A549 (cell line): ENCODE measurements at regions not wholly inside any gene's neighbourhood (a gene's known extent, or its start where the extent isn't known, plus 50 kb on each side); places are given as distances from the start of the nearest gene placed in this dataset.

ENCODE experiments used
- ATAC-seq, 2 experiments: fragments of 200-7000 bp in 1 of 2; fragments of >200 bp in 1 of 2; cut with Nextera tagmentation in 1 of 2; cut with Tn5 transposase in 1 of 2; 3 replicates each; pipeline versions ENCODE4 v1.8.0 to v1.9.1; 2018 to 2020; ENCODE audit warnings: mild to moderate bottlenecking in 1 of 2, moderate library complexity in 1 of 2
- CTCF ChIA-PET: fragments of 300-600 bp; sonication (Branson Sonifier 250); formaldehyde crosslinking; extraction: SDS; loops from one replicate; lab custom pipeline; 2021; ENCODE audit warnings: antibody characterized with exemption, inconsistent platforms; lab: Yijun Ruan, JAX
- POLR2A ChIA-PET: fragments of 350-600 bp; formaldehyde crosslinking; extraction: SDS; loops from one replicate; lab custom pipeline; 2021; ENCODE audit warnings: antibody characterized with exemption, inconsistent platforms; lab: Yijun Ruan, JAX
- DNase-seq, 2 experiments: peaks; one replicate each; pipeline versions ENCODE4 v3.0.0 to v3.0.0-alpha.2; 2011 to 2016; ENCODE audit warnings: low read depth in 1 of 2, low spot score in 1 of 2
- FAIRE-seq: peaks from 2 replicates; lab custom pipeline; 2011; peaks lifted over from hg19 to GRCh38; lab: Jason Lieb, UNC
- H3K27ac ChIP-seq, 2 experiments: fragments of >200 bp; sonication (Bioruptor Twin); formaldehyde crosslinking; 3 replicates each; pipeline ENCODE4 v1.5.1; 2016 to 2017
- H3K4me1 ChIP-seq: fragments of >200 bp; sonication (Bioruptor Twin); formaldehyde crosslinking; 3 replicates; pipeline ENCODE4 v1.6.1; 2016
- H3K4me2 ChIP-seq: fragments of >200 bp; sonication (Bioruptor Twin); formaldehyde crosslinking; 3 replicates; pipeline ENCODE4 v1.6.1; 2016
- H3K4me3 ChIP-seq: fragments of >200 bp; sonication (Bioruptor Twin); formaldehyde crosslinking; 3 replicates; pipeline ENCODE4 v1.5.1; 2016
- H3K9me3 ChIP-seq: fragments of >200 bp; sonication (Bioruptor Twin); formaldehyde crosslinking; 3 replicates; pipeline ENCODE4 v1.6.1; 2016
- BHLHE40 ChIP-seq: IDR thresholded peaks from 2 replicates; pipeline ENCODE4 v1.6.1; 2012; ENCODE audit warnings: low read depth, low read length, inconsistent platforms
- CEBPB ChIP-seq, 2 experiments: fragments of >200 bp in 1 of 2; sonication (Bioruptor Twin) in 1 of 2; formaldehyde crosslinking in 1 of 2; IDR thresholded peaks; 2 replicates each; pipeline ENCODE4 v1.6.1; 2012 to 2016
- CHD4 ChIP-seq: fragments of 200-600 bp; sonication (generic); IDR thresholded peaks from 2 replicates; pipeline ENCODE4 v1.6.1; 2016; ENCODE audit warnings: antibody characterized with exemption, mild to moderate bottlenecking, borderline replicate concordance
- CTCF ChIP-seq: fragments of >200 bp; sonication (Bioruptor Twin); formaldehyde crosslinking; IDR thresholded peaks from 3 replicates; pipeline ENCODE4 v1.5.1; 2016
- ELK1 ChIP-seq: fragments of 150-350 bp; IDR thresholded peaks from 2 replicates; pipeline ENCODE4 v1.6.1; 2014; ENCODE audit warnings: low read depth, mild to moderate bottlenecking, low read length
- EP300 ChIP-seq, 2 experiments: fragments of >200 bp; sonication (Bioruptor Twin); formaldehyde crosslinking; IDR thresholded peaks; 2 replicates in 1 of 2; 3 replicates in 1 of 2; pipeline ENCODE4 v1.6.1; 2016 to 2017
- ESRRA ChIP-seq: fragments of 150-350 bp; IDR thresholded peaks from 2 replicates; pipeline ENCODE4 v1.6.1; 2014; ENCODE audit warnings: mild to moderate bottlenecking, low read length, borderline replicate concordance
- FOSL2 ChIP-seq, 2 experiments: fragments of 450-650 bp in 1 of 2; fragments of >200 bp in 1 of 2; sonication (Bioruptor Twin) in 1 of 2; formaldehyde crosslinking; IDR thresholded peaks; 2 replicates each; pipeline versions ENCODE4 v1.5.0 to v1.6.1; 2016 to 2020; ENCODE audit warnings: mild to moderate bottlenecking in 1 of 2, moderate library complexity in 1 of 2
- JUN ChIP-seq, 2 experiments: fragments of >200 bp; sonication (Bioruptor Twin); formaldehyde crosslinking; IDR thresholded peaks; 2 replicates in 1 of 2; 3 replicates in 1 of 2; pipeline ENCODE4 v1.6.1; 2016 to 2017
- KDM1A ChIP-seq: fragments of 200-600 bp; sonication (generic); IDR thresholded peaks from 2 replicates; pipeline ENCODE4 v1.6.1; 2016; ENCODE audit warnings: low read depth, mild to moderate bottlenecking
- KDM5A ChIP-seq: fragments of 200-600 bp; sonication (generic); IDR thresholded peaks from 2 replicates; pipeline ENCODE4 v1.6.1; 2016; ENCODE audit warnings: antibody characterized with exemption, mild to moderate bottlenecking
- MAZ ChIP-seq: fragments of 150-350 bp; IDR thresholded peaks from 2 replicates; pipeline ENCODE4 v1.6.1; 2014; ENCODE audit warnings: antibody characterized with exemption, low read depth, low read length, borderline replicate concordance
- NFE2L2 ChIP-seq: fragments of 150-350 bp; conservative IDR thresholded peaks from 2 replicates; pipeline ENCODE4 v1.6.1; 2014; ENCODE audit warnings: low read length
- RCOR1 ChIP-seq: fragments of 150-350 bp; IDR thresholded peaks from 2 replicates; pipeline ENCODE4 v1.6.1; 2014; ENCODE audit warnings: antibody characterized with exemption, low read length, low read depth
- RFX5 ChIP-seq: fragments of 450-650 bp; IDR thresholded peaks from 2 replicates; pipeline ENCODE4 v1.7.1; 2014; ENCODE audit warnings: antibody characterized with exemption, mild to moderate bottlenecking, moderate library complexity
- SMC3 ChIP-seq: fragments of >200 bp; sonication (Bioruptor Twin); formaldehyde crosslinking; IDR thresholded peaks from 3 replicates; pipeline ENCODE4 v1.6.1; 2018; ENCODE audit warnings: inconsistent platforms
- ZFP36 ChIP-seq: fragments of 450-650 bp; IDR thresholded peaks from 2 replicates; pipeline ENCODE4 v1.6.1; 2014; ENCODE audit warnings: borderline replicate concordance; ENCODE audit not compliant: partially characterized antibody
- ZSCAN20 ChIP-seq: fragments of 250-450 bp; sonication (Bioruptor Pico); IDR thresholded peaks from 2 replicates; pipeline ENCODE4 v1.8.0; 2022; ENCODE audit warnings: mild to moderate bottlenecking, moderate library complexity
- WGBS: methylation state at CpG from one replicate; pipeline ENCODE4 v1.1.6; 2017; ENCODE audit errors: missing lambda C conversion rate; 5-methylcytosine and 5-hydroxymethylcytosine counted together
- TF ChIP-seq, protein P1 (sequence below): IDR thresholded peaks from 2 replicates; pipeline ENCODE4 v1.6.1; 2012
- TF ChIP-seq, protein P2 (sequence below): fragments of 450-650 bp; IDR thresholded peaks from 2 replicates; pipeline ENCODE4 v1.6.1; 2014; ENCODE audit warnings: antibody characterized with exemption

DNA sequence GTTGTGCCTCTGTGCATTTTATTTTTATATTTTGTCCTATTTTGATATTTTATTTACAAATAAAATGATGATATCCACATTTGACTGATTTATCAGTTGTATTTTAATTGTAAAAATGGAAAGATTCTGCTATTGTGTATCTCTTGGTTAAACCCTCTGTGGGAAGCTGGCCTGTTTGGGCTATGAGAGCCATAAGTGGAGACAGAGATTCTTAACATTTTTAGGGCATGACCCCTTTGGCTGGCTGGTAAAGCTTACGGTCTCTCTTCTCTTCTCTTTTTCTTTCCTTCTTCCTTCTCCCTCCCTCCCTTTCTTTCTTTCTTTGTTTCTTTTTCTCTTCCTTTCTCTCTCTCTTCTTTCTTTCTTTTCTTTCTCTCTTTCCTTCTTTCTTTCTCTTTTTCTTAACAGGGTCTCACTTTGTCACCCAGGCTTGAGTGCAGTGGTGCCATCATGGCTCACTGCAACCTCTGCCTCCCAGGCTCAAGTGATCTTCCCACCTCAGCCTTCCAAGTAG, 172.3 kb upstream of the CDYL start:
- FAIRE-seq: no peak
- Histone ChIP-seq H3K4me2 (no peak overlapping the region), H3K4me1 (peaks cover 9% of the 10 kb centered on the region; the same call in 2 of the 3 replicates), H3K9me3 (no peaks in the 10 kb centered on the region), H3K4me3 (no peak overlapping the region), H3K27ac (no peak overlapping the region)
- DNase-seq: no peak
- no peak for ATAC-seq
- WGBS: 36% methylated on average over 1 of the region's 1 CpG
- TF ChIP-seq CEBPB (IDR thresholded peaks at IDR 0.05): no peak
- TF ChIP-seq ESRRA: no peak
- TF ChIP-seq NFE2L2: no peak
- POLR2A ChIA-PET: no interaction called here
- CTCF ChIA-PET: no interaction called here

- peaks cover 9% of the 10 kb centered on the region; the same call in 2 of the 3 replicates for H3K4me1 ChIP-seq
- no peak overlapping the region for H3K4me2 ChIP-seq
- 87% methylated on average over 7 of the region's 7 CpGs for WGBS
- H3K4me3 ChIP-seq: no peak overlapping the region
- ChIA-PET POLR2A (no interaction called here), CTCF (no interaction called here)
- H3K27ac ChIP-seq: no peak overlapping the region
- no peak for ATAC-seq
- TF ChIP-seq, protein P1, sequence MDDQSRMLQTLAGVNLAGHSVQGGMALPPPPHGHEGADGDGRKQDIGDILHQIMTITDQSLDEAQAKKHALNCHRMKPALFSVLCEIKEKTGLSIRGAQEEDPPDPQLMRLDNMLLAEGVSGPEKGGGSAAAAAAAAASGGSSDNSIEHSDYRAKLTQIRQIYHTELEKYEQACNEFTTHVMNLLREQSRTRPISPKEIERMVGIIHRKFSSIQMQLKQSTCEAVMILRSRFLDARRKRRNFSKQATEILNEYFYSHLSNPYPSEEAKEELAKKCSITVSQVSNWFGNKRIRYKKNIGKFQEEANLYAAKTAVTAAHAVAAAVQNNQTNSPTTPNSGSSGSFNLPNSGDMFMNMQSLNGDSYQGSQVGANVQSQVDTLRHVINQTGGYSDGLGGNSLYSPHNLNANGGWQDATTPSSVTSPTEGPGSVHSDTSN: no peak
- TF ChIP-seq FOSL2 (IDR thresholded peaks at IDR 0.05) (no peak), FOSL2 (CRISPR knock-in tag; IDR thresholded peaks at IDR 0.05) (no peak)
- DNase-seq: no peak
- no peak for FAIRE-seq
- no peaks in the 10 kb centered on the region for H3K9me3 ChIP-seq
Measured at GRCh38 chr6:4603291-4603690, 172.9 kb upstream of the CDYL start.

GRCh38 chr6:4599924-4600323, 176.3 kb upstream of the CDYL start:
- no peak overlapping the region for H3K4me2 ChIP-seq
- no peak; a peak in 1 of 6 replicates for ATAC-seq
- no peak for FAIRE-seq

DNA sequence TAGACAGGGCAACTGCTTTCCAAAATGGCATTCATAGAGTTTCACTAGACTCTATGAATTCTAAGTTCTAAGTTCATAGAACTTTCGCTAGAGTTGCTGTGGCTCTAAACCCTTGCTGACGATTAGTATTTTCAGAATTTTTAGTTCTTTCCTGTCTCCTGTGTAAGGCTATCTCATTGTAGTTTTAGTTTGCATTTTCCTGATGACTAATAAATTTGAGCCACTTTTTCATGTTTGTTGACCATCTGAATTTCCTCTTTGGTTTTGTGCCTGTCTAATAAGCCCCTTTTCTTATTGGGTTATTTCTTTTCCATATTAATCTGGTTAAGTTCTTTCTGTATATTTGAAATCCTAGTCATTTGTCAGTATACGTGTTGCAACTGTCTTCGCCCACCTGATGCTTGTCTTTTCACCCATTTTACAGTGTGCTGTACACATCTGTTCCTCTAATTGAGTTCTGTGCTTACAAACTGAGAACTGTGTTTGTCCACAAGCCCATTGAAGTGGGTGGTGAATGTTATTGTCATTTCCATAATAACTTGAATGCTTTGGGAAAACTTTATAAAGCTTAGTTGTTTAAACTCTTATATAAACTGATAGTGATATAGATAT, 177.7 kb upstream of the CDYL start:
- H3K4me2 ChIP-seq: no peak overlapping the region
- DNase-seq (no peak), ATAC-seq (no peak), FAIRE-seq (no peak)
- peaks cover 9% of the 10 kb centered on the region; the same call in 2 of the 3 replicates for H3K4me1 ChIP-seq
- ChIA-PET CTCF (no interaction called here), POLR2A (no interaction called here)
- H3K4me3 ChIP-seq: no peak overlapping the region
- no peak overlapping the region for H3K27ac ChIP-seq
- 90% methylated on average over 4 of the region's 4 CpGs for WGBS
- TF ChIP-seq BHLHE40 (no peak), ELK1 (no peak)
- no peaks in the 10 kb centered on the region for H3K9me3 ChIP-seq

More at GRCh38 chr6:4599924-4600323, 176.3 kb upstream of the CDYL start:
- CTCF ChIA-PET: no interaction called here
- Histone ChIP-seq H3K9me3 (no peaks in the 10 kb centered on the region), H3K4me1 (peaks cover 9% of the 10 kb centered on the region; the same call in 2 of the 3 replicates), H3K4me3 (no peak overlapping the region)
- POLR2A ChIA-PET: no interaction called here
- WGBS: 80% methylated on average over 2 of the region's 2 CpGs
- no peak for TF ChIP-seq CHD4
- no peak for TF ChIP-seq RFX5
- TF ChIP-seq FOSL2 (IDR thresholded peaks at IDR 0.05): no peak
- TF ChIP-seq FOSL2 (CRISPR knock-in tag; IDR thresholded peaks at IDR 0.05): peak; percentile 38; the same call in 1 of the 2 replicates
- no peak for TF ChIP-seq ZFP36
- no peak for TF ChIP-seq KDM1A
- TF ChIP-seq, all 56 proteins: peak for 1
- H3K27ac ChIP-seq: no peak overlapping the region; a peak in 1 of 6 replicates
- DNase-seq: peak in 1 of 2 experiments; percentile 27

- no peak for DNase-seq
- POLR2A ChIA-PET: no interaction called here
- TF ChIP-seq KDM5A (no peak), RCOR1 (no peak), EP300 (IDR thresholded peaks at IDR 0.05) (no peak), FOSL2 (IDR thresholded peaks at IDR 0.05) (no peak), FOSL2 (CRISPR knock-in tag; IDR thresholded peaks at IDR 0.05) (no peak), CHD4 (no peak), CTCF (no peak), MAZ (no peak), JUN (IDR thresholded peaks at IDR 0.05) (no peak), ZSCAN20 (CRISPR knock-in tag) (no peak), SMC3 (no peak)
- TF ChIP-seq, protein P2, sequence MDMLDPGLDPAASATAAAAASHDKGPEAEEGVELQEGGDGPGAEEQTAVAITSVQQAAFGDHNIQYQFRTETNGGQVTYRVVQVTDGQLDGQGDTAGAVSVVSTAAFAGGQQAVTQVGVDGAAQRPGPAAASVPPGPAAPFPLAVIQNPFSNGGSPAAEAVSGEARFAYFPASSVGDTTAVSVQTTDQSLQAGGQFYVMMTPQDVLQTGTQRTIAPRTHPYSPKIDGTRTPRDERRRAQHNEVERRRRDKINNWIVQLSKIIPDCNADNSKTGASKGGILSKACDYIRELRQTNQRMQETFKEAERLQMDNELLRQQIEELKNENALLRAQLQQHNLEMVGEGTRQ: no peak
Measured at GRCh38 chr6:4593951-4594350, 182.3 kb upstream of the CDYL start.

More at GRCh38 chr6:4593951-4594350, 182.3 kb upstream of the CDYL start:
- CTCF ChIA-PET: no interaction called here
- Histone ChIP-seq H3K27ac (no peak overlapping the region), H3K9me3 (no peaks in the 10 kb centered on the region), H3K4me1 (no peaks in the 10 kb centered on the region), H3K4me2 (no peak overlapping the region), H3K4me3 (no peak overlapping the region)
- 83% methylated on average over 1 of the region's 1 CpG for WGBS
- FAIRE-seq: no peak
- no peak for ATAC-seq
